ENCODE measurements at regions not wholly inside any gene's neighbourhood (a gene's known extent, or its start where the extent isn't known, plus 50 kb on each side); places are given as distances from the start of the nearest gene placed in this dataset.

DNA sequence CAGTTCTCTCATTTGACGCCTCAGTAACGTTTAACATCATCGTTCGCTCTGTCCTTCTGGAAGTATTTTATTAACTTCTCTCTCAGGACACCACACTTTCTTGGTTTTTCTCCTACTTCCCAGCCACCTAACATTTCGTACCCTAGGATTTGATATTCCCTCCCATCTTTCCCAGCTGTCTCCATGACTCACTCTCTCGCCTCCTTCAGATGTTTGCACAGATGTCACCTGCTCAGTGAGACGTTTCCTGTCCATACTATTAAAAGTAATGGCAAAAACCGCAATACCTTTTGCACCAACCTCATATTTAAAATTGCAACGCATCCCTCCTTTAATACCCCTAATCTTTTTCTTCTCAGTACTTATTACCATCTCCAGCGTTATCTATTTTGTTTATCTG is 62.1 kb upstream of the SPRED1 start:
- no peaks in the 10 kb centered on the region for H4K20me1 ChIP-seq (ENCODE audit: insufficient read depth, low read length)
- no peak overlapping the region for H3K4me2 ChIP-seq (ENCODE audit: low read depth, low read length)
- H2BK5ac ChIP-seq (ENCODE audit: low read depth, low read length, poor library complexity, severe bottlenecking), result no peak overlapping the region
- in situ Hi-C loops (cut with MboI; ENCODE audit: low sequenced_read_pairs), result loop anchor here (25.0 kb wide), 1 partner anchor 472 kb away; no protein-coding TSS in a partner anchor
- no peak overlapping the region for H2AFZ ChIP-seq (replicated peaks; ENCODE audit: low read length, poor library complexity)
- no peak overlapping the region for H4K91ac ChIP-seq (ENCODE audit: insufficient read depth, low read depth, low read length)
- H3K79me1 ChIP-seq (ENCODE audit: low read depth in 1 of 2, low read length in 2 of 2), result no peaks in the 10 kb centered on the region
- H2AK9ac ChIP-seq (replicated peaks; ENCODE audit: low read depth, low read length, poor library complexity), result no peak overlapping the region
- no peaks in the 10 kb centered on the region for H3K36me3 ChIP-seq (ENCODE audit: control insufficient read depth, insufficient read depth, low read length)
- peaks cover 34% of the 10 kb centered on the region for H3K27me3 ChIP-seq (ENCODE audit: control insufficient read depth, insufficient read depth, low read length)
- DNase-seq (no peak), ATAC-seq (ENCODE audit: low read depth) (no peak)
- no peak overlapping the region for H3K56ac ChIP-seq (ENCODE audit: extremely low read depth, insufficient read depth, low read length)
- no peak overlapping the region for H2BK120ac ChIP-seq (ENCODE audit: low read depth, low read length)
- intact Hi-C loops (cut with micrococcal nuclease), result no loop called here
- no peak overlapping the region for H2BK15ac ChIP-seq (ENCODE audit: low read depth, low read length)
- ChIA-PET POLR2A (ENCODE audit: unreplicated experiment) (no interaction called here), CTCF (interaction anchor here (0.6 kb wide), 2 partner anchors 11 to 61 kb away, joined by 3 read pairs; no protein-coding TSS in a partner anchor)
- no peak overlapping the region for H3K4me3 ChIP-seq (ENCODE audit: insufficient read depth, low read depth, low read length)
- H3K9me3 ChIP-seq (ENCODE audit: control insufficient read depth, insufficient read depth, low read length), result no peaks in the 10 kb centered on the region
- TF ChIP-seq MAZ (IDR thresholded peaks at IDR 0.05; ENCODE audit: borderline replicate concordance, low read depth, low read length) (no peak), POLR2A (IDR thresholded peaks at IDR 0.05; ENCODE audit: low read depth, low read length) (no peak), RCOR1 (IDR thresholded peaks at IDR 0.05; ENCODE audit: insufficient replicate concordance, low read length) (no peak)
- no peak overlapping the region for H3K4ac ChIP-seq (ENCODE audit: low read depth, low read length)
- no peak overlapping the region for H3K14ac ChIP-seq (replicated peaks; ENCODE audit: low read depth, low read length)
- no peak overlapping the region for H3K27ac ChIP-seq (ENCODE audit: insufficient read depth, low read length)
- WGBS, 2 experiments (ENCODE audit: extremely low coverage in 2 of 2, insufficient read length in 1 of 2), result 97 to 100% methylated on average over 2 to 6 of the region's 10 CpGs
- H3K18ac ChIP-seq (ENCODE audit: low read depth, low read length), result no peak overlapping the region
- no peak overlapping the region for H2BK20ac ChIP-seq (ENCODE audit: low read depth, low read length)
- no peak overlapping the region for H3K23ac ChIP-seq (ENCODE audit: low read depth, low read length)
- H4K5ac ChIP-seq (ENCODE audit: low read depth, low read length), result no peak overlapping the region
- dilution Hi-C loops (cut with HindIII; ENCODE audit: low sequenced_read_pairs, unreplicated experiment), result no loop called here
- BruUV-seq (replicated peaks), result no TSS peak
- no peaks in the 10 kb centered on the region for H3K9me1 ChIP-seq (ENCODE audit: insufficient read depth, low read length)
- no peak overlapping the region for H2AK5ac ChIP-seq (ENCODE audit: low read depth, low read length)
- no peaks in the 10 kb centered on the region; the same call in 1 of the 2 replicates for H3K4me1 ChIP-seq (ENCODE audit: control insufficient read depth, insufficient read depth, low read length)
- no peak overlapping the region for H3K9ac ChIP-seq (ENCODE audit: low read depth, low read length)
- H4K8ac ChIP-seq (ENCODE audit: low read depth in 2 of 2, low read length in 2 of 2), result no peak overlapping the region

Measured in IMR-90 (cell line).